Activated CD4-positive, alpha-beta T cell treated with anti-CD3 and anti-CD28 coated beads, Interleukin-2, amount 50 U/mL, for 24 hours (primary cell): ENCODE measurements at regions not wholly inside any gene's neighbourhood (a gene's known extent, or its start where the extent isn't known, plus 50 kb on each side); places are given as distances from the start of the nearest gene placed in this dataset.
"Not testable (repeated sequence)": the region's sequence is repeated elsewhere in the genome, so short reads cannot be mapped to it uniquely, and the experiment has no call there.

ENCODE experiments used
- DNase-seq, 2 donors: peaks; one replicate each; pipeline ENCODE4 v3.0.0-alpha.2; 2020; ENCODE audit warnings: low read depth in 1 of 2, low spot score in 1 of 2

- DNase-seq, result no peak
Measured at GRCh38 chr20:40955326-40955725, 73.3 kb upstream of the TOP1 start.

- DNase-seq, result not testable (repeated sequence)
Measured at GRCh38 chr20:40955826-40956225, 72.8 kb upstream of the TOP1 start.

GRCh38 chr20:40956542-40957264 lies 71.9 kb upstream of the TOP1 start:
- no peak for DNase-seq

DNA sequence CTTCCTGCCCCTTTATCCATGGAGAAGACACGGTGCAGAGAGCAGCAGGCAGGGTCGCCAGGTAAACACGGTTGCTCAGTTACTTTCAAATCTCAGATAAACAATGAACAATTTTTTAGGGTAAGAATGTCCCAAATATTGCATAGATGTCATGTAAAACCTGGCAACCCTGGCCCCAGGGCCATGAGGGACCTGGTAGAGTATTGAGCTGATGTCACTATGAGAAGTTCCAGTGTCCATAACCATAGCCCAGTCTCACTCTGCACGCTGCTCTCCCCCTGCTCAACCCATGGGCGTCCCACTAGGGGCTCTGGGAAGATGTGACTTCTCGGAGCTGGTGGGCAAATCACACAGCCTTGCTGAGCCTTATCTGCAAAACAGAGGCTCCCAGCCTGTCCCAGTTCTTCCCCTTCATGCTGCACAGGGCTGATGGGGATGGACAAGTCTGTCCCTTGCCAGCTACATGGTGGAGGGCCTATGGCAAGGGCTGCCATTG lies 71.3 kb upstream of the TOP1 start:
- no peak for DNase-seq

GRCh38 chr20:40958598-40958997 lies 70.0 kb upstream of the TOP1 start:
- DNase-seq, result no peak

GRCh38 chr20:40959325-40960092 lies 69.1 kb upstream of the TOP1 start:
- no peak for DNase-seq

GRCh38 chr20:40960101-40960500 lies 68.5 kb upstream of the TOP1 start:
- DNase-seq, result no peak

DNA sequence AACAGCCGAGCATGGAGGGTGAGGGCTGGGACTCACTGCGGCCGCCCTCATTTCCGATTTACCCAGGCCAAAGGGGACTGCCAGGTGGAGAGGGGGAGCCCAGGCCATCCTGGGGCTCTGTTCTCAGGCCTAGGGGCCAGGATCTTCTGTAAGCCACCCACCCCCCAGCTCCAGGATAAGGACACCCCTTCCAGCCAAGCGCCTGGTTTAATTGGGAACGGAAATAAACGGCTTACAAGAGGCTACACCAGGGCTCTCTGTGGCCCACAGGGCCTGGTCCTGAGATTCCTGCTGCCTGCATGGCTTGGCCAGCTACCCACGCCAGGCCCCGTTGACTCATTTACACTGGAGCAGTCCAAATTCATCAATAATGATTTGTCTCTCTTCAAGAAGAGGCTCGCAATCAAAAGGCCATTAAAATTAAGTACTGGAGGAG lies 68.1 kb upstream of the TOP1 start:
- DNase-seq, result no peak

GRCh38 chr20:40961176-40961575 lies 67.4 kb upstream of the TOP1 start:
- DNase-seq, result no peak

GRCh38 chr20:40961686-40962640 lies 66.7 kb upstream of the TOP1 start:
- no peak for DNase-seq

- DNase-seq, result peak; percentile 52 to 68
Measured at GRCh38 chr20:40962733-40963504, 65.7 kb upstream of the TOP1 start.

GRCh38 chr20:40963505-40963845 lies 65.1 kb upstream of the TOP1 start:
- no peak for DNase-seq

GRCh38 chr20:40965671-40966070 lies 63.0 kb upstream of the TOP1 start:
- no peak for DNase-seq

DNA sequence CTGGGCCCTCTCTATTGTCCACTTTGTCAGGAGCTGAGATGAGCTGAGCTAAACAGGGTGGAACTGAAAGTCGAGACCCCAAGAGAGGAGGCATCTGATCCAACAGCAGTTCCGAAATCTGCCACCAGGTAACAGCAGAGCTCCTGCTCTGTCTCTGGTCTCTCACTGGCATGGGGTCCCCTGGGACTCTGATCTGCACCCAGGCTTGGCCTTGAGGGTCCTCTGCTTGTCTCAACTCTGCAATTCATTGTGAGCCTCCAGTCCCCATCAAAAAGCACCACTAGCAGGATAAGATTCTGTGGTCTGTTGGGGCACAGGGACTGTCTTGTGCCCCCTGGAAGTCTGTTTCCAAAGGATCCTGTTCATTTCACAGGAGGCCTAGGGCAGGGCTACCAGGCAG lies 62.5 kb upstream of the TOP1 start:
- DNase-seq, result no peak

GRCh38 chr20:40966516-40967185 lies 62.0 kb upstream of the TOP1 start:
- DNase-seq, result no peak

- DNase-seq, result no peak
Measured at GRCh38 chr20:40967700-40968099, 60.9 kb upstream of the TOP1 start.

DNA sequence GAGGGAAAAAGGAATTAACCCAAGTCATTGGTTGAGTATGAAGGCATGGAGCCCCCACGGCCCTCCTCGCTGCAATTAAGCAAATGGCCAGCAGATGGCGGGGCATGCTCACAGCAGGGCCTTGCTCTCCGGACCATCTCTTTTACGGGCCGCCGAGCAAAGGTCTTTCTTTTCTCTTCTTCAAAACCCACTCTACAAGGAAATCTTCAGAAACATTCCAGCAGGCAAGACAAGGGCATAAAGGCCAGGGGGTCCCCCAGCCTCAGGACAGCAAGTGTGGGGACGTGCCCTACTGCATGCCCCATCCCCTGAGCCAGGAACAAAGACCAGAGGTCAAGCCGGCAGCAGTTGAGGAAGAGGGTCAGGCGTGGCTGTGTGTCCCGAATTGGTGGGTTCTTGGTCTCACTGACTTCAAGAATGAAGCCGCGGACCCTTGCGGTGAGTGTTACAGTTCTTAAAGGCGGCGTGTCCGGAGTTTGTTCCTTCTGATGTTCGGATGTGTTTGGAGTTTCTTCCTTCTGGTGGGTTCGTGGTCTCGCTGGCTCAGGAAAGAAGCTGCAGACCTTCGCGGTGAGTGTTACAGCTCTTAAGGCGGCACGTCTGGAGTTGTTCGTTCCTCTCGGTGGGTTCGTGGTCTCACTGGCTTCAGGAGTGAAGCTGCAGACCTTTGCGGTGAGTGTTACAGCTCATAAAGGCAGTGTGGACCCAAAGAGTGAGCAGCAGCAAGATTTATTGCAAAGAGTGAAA lies 59.6 kb upstream of the TOP1 start:
- DNase-seq, result peak; percentile 78

DNA sequence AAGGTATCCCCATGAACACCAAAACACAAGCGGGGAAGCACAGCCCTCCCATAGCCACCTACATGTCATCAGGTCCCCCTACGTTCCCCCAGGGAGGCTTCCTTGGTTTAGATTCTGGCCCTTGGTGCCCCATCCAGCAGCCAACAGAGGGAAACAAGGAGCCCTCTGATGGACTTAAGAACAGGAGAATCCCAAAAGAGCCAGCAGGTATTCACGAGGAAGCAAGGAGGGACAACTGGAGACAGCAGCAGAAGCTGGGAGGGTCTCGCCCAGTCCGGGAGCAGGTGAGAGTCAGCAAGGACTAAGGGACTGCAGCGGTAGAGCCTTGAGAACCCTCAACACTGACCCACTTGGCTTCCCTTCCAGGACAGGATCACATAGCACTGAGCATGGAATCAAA lies 58.4 kb upstream of the TOP1 start:
- no peak for DNase-seq

GRCh38 chr20:40977218-40977617 lies 51.4 kb upstream of the TOP1 start:
- DNase-seq, result no peak
